ENCODE measurements at regions not wholly inside any gene's neighbourhood (a gene's known extent, or its start where the extent isn't known, plus 50 kb on each side); places are given as distances from the start of the nearest gene placed in this dataset.
"Not testable (repeated sequence)": the region's sequence is repeated elsewhere in the genome, so short reads cannot be mapped to it uniquely, and the experiment has no call there.

DNA sequence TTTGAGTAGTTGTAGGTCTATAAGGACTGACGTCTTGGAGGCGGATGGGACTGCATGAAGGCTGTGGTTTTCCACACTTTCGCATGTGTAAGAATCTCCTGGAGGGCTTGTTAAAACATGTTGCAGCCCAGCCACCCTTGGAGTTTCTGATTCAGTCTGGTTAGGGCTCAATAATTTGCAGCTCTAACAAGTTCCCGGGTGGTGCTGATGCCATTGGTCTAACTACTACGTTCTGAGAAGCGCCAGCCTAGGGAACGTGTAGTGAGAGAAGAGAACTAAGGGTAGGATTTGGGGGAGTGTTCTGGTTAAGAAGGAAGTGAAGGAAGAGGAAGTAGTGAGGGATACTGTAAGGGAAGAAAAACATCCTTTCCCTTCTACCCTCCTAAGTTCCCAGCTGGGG, 138.9 kb downstream of the LARP7 start:
- no peak for DNase-seq (ENCODE audit: low read depth in 3 of 3)

DNA sequence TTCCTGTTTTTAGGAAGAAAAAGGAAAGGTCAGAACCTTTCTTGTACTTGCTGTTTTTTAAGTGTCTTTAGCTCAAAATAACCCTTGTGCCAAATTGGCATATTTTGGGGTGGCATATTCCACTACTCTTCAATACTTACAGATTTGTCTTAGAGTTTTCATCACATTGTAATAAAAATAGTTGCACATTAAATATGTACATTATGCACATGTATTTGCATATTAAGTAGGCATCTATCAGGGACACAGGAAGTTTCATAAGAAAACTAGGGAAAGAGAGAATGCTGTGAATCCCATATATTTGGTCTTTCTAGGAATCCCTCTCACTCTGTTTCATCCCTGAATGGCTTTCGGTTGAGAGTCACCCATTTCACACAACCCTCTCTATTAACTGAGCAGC, 139.6 kb downstream of the LARP7 start:
- DNase-seq (ENCODE audit: low read depth in 3 of 3): no peak

GRCh38 chr4:112778520-112778919, 141.6 kb downstream of the LARP7 start:
- no peak for DNase-seq (ENCODE audit: low read depth in 3 of 3)

DNA sequence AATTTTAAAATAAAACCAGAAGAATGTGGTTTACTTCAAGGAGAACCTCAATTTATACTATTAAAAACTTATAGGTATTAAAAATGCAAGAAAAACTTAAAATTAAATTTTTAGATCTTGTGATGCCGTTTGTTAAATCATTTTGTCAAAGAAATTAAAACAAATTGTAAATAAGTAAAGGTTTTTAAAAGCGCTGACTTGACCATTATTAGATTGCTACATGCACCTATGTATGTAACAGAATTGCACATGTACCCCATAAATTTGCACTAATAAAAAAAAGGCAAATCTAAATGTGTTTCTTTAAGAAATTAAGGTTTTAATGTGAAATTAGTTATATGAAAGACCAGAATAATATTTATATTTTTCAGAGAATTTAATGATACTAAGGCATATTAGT, 156.1 kb downstream of the LARP7 start:
- no peak for DNase-seq (ENCODE audit: low read depth in 3 of 3)

GRCh38 chr4:112800001-112800400, 163.1 kb downstream of the LARP7 start:
- DNase-seq (ENCODE audit: low read depth in 3 of 3): no peak

GRCh38 chr4:112801341-112801740, 164.4 kb downstream of the LARP7 start:
- no peak for DNase-seq (ENCODE audit: low read depth in 3 of 3)

GRCh38 chr4:112802780-112803179, 165.8 kb downstream of the LARP7 start:
- no peak for DNase-seq (ENCODE audit: low read depth in 3 of 3)

- DNase-seq (ENCODE audit: low read depth in 3 of 3): no peak
Measured at GRCh38 chr4:112807083-112807482, 170.1 kb downstream of the LARP7 start.

DNA sequence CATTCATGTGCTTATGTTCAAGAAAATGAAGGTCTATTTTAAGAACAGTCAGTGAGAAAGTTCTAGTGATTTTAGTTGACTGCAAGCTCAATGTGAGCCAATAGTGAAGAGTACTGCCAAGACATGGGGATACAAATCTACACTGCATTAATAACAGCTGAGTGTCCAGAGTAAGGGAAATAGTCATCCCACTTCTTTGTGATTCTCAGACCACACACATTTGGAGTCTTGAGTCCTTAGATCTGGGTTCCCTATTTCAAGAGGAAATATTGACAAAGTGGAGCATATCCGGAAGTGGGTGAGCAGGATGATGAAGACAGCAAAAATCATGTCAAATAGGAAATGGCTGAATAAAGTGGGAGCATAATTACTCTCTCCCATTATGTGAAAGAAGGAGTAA, 171.1 kb downstream of the LARP7 start:
- DNase-seq (ENCODE audit: low read depth in 3 of 3): no peak

- DNase-seq (ENCODE audit: low read depth in 3 of 3): no peak
Measured at GRCh38 chr4:112813790-112814189, 176.8 kb downstream of the LARP7 start.

DNA sequence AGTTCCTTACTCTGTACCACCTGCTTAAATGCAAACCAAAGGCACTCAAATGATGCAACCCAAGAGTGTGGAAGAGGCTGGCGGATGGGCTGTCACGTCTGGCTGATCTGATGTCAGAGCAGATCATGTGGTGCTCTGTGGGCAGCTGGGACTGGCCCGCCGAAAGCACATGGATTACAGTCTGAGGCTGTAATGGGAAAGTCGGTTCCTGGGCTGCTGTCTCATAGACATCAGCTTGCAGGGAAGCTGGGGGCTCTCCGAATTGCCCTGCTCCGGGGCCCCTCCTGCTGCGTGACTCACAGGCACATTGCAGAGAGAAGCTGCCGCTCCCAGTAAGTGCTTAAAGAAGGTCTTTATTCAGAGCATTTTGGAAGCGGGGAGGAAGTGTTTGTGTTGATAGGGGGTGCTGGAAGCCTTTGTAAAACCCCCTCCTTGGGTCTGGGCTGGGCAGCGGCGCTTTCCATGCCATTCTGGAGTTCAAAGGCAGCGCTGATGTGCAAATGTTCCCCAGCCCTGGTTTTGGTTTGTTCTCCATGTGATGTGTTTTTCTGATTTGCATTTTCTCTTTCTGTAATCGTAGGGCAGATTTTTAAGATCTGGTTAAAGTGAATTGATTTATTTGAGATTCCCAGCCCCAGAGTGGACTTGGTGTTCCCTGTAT, 181.1 kb downstream of the LARP7 start:
- DNase-seq (ENCODE audit: low read depth in 3 of 3): peak in 1 of 3 experiments; percentile 1

DNA sequence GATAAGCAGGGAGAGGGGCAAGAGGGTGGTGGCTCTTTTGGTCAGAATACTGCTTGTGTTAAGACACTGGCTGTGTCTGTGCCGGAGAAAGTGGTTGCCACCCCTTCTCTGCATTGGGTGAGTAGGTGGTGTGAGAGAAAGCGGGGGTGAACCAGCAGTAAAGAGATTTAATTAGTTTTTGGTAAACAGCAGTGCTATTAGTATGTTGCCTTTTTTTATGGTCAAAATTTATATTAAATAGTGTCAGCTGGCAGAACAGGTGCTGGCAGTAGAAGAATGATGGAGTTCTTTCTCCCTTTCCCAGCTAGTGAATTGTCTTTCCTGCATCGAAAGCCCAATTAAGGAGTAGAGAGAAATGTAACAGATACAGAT, 181.6 kb downstream of the LARP7 start:
- DNase-seq (ENCODE audit: low read depth in 3 of 3): no peak

DNA sequence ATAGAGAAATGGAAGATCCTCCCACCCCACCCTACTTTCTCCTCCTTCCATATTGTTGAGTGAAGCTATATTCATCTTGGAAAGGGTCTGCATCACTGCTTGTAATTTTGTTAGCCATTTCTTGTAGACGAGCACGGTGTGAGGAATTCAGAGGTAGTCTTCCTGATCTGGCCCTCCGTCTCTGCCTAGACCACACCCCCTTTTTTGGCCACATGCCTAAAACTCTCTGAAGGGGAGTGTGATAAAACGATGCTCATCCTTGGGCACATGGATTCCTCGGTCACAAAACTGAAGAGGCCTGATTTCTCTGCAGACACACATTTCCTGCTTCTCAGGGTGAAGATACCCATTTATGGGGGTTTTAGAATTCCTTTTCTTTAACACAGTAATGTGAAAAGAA, 182.8 kb downstream of the LARP7 start:
- DNase-seq (ENCODE audit: low read depth in 3 of 3): no peak

DNA sequence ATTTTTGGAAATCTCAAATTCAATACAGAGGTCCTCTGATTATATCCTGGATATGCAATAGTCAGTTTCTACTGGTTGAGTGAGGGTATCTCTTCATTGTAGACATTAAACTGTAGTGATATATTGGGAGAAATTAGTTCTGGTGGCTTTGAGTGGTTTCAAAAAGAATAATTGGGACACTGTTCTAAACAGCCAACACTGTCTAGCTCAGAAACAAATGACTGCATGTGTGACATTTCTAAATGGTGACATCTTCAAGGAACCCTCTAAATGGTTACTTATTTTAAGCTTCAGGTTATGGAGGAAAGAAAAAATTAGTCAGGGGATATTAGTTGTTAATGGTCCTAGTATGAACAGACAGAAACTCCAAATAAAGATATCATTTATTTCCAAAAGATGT, 186.2 kb downstream of the LARP7 start:
- no peak for DNase-seq (ENCODE audit: low read depth in 3 of 3)

DNA sequence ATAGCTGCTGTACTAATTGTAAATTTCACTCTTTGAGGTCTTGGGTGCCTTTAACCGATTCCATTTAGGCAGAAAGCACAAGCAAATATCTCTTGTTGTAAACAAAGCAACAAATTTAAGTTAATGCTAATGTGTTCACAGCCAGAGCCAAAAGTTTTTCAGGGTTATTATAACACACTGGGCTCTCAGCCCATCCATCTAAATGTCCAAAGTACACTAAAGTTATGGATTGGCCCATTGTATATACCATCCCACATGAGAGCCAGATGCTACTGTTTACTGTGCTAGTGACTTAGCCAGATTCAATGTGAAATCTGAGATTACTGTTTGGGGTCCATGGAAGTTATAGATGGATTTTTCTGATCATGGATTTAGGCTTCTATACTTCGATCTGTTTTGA, 186.7 kb downstream of the LARP7 start:
- DNase-seq (ENCODE audit: low read depth in 3 of 3): no peak

DNA sequence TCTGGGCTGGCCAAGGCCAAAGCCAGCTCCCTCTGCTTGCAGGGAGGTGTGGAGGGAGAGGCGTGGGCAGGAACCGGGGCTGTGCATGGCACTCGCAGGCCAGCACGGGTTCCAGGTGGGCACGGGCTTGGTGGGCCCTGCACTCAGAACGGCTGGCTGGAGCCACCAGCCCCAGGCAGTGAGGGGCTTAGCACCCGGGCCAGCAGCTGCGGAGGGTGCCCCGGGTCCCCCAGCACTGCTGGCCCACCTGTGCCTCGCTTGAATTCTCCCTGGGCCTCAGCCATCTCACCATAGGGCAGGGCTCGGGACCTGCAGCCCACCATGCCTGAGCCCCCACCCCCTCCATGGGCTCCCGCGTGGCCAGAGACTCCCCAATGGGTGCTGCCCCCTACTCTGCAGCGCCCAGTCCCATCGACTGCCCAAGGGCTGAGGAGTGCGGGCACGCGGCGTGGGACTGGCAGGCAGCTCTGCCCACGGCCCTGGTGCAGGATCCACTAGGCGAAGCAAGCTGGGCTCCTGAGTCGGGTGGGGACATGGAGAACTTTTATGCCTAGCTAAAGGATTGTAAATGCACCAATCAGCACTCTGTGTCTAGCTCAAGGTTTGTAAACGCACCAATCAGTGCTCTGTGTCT, 193.9 kb downstream of the LARP7 start:
- DNase-seq (ENCODE audit: low read depth in 3 of 3): no peak

DNA sequence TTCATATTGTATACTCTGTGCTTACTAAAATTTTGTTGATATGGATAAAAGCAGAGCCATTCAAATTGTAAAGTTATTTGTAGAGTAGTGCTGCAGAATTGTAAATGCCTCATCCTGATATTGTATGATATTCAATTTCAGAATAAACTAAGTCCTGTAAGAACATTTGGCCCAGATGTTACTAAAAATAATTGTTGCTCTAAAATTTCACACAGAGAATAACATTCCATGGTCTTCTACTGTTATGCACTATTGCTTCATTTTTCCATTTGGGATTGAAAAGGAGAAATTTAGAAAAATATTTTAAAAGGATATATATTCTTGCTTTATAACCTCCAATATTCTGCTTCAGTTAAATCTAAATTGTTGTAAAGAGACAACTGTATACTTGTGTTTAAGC, 195.6 kb downstream of the LARP7 start:
- DNase-seq (ENCODE audit: low read depth in 3 of 3): no peak

DNA sequence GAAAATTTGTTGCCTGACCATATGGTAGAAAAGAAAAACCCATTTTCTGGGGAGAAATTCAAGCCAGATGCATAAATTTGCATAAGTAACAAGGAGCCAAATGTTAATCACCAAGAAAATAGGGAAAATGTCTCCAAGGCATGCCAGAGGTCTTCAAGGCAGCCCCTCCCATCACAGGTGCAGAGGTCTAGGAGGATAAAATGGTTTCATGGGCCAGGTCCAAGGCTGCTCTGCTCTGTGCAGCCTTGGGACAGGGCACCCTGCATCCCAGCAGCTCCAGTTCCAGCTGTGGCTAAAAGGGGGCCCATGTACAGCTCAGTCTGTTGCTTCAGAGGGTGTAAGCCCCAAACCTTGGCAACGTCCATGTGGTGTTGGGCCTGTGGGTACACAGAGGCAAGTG, 200.0 kb downstream of the LARP7 start:
- no peak for DNase-seq (ENCODE audit: low read depth in 3 of 3)

- not testable (repeated sequence) for DNase-seq (ENCODE audit: low read depth in 3 of 3)
Measured at GRCh38 chr4:112838015-112838414, 201.1 kb downstream of the LARP7 start.

- DNase-seq (ENCODE audit: low read depth in 3 of 3): no peak
Measured at GRCh38 chr4:112840061-112840460, 203.1 kb downstream of the LARP7 start.

DNA sequence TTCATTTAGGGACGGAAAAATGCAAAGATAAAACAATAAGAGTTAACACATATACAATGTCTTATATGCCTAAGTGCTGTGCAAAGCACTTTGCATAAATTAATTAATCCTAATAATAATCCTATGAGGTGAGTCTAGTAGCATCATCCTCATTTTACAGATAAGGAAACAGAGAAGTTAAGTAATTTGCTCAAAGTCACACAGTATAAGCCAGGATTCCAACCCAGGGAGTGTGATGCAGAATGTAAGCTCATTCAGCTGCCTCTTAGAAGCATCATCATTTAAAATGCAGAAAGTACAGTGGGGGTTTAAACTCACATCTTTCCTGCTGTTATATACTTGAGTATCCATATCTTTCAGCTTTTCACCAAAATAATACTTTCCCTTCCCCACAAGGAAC, 203.7 kb downstream of the LARP7 start:
- DNase-seq (ENCODE audit: low read depth in 3 of 3): no peak

DNA sequence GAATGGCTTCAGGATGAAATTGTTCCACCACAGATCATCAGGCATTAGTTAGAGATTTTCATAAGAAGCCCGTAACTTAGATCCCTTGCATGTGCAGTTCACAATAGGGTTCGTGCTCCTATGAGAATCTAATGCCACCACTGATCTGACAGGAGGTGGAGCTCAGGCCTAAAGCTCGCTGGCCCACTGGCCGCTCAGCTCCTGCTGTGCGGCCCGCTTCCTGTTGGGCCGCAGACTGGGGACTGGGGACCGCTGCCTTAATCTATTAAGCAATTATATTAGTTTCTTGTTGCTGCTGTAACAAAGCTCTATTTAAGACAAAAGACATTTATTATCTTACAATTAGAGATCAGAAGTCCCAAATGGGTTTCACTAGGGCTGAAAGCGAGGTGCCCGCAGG, 205.6 kb downstream of the LARP7 start:
- DNase-seq (ENCODE audit: low read depth in 3 of 3): no peak

DNA sequence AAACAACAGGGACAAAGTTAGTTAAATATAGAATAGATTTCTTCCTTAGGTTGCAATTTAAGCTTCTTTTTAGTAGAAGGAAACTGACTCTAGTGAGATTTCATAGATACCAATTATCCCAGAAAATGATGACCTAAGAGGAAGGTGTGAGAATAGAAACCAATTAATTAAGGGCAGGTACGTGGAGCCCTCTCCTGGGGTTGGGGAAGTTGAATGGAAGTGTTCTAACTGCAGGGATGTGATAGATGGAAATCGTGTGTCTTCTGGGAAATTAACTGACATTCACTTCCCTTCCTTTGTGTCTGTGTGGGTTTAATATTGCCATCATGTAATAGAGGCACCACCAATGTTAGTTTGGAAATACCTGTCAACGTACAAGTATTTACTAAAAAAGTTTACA, 204.1 kb upstream of the ANK2 start:
- DNase-seq (ENCODE audit: low read depth in 3 of 3): no peak

DNA sequence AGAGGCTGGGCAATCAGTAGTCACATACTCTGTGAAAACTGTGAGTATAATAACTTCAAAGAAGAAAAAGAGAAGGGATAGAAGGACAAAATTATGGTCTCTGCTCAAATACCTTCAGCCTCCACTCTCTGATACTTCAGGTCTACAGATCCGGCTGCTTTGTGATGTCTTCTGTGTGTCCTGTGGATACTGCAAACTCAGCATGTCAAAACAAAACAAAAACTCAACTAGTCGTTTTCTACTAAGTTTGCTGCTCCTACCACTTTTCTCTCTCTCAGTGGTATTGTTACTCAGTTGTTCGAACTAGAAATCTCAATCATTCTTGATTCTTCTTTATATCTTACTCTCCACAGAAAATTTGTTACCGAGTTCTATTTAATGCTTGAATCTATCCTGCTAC, 202.4 kb upstream of the ANK2 start:
- no peak for DNase-seq (ENCODE audit: low read depth in 3 of 3)

Data from stimulated activated CD4-positive, alpha-beta T cell treated with anti-CD3 and anti-CD28 coated beads, TNF-alpha, amount 100 ng/mL, for 4 hours (primary cell).